Suprapubic skin (tissue), 4 donors: ENCODE measurements at regions not wholly inside any gene's neighbourhood (a gene's known extent, or its start where the extent isn't known, plus 50 kb on each side); places are given as distances from the start of the nearest gene placed in this dataset.

Source experiments
- DNase-seq, 2 donors: peaks; one replicate each; pipeline ENCODE4 v3.0.0-alpha.2; 2019; ENCODE audit warnings: low spot score in 2 of 2
- H3K27ac ChIP-seq: fragments of 200-600 bp; sonication (generic); one replicate; pipeline ENCODE4 v1.5.1; 2019
- H3K27me3 ChIP-seq: fragments of 200-600 bp; sonication (generic); one replicate; pipeline ENCODE4 v1.5.1; 2019
- H3K36me3 ChIP-seq: fragments of 200-600 bp; sonication (generic); one replicate; pipeline ENCODE4 v1.5.1; 2019
- H3K4me1 ChIP-seq: fragments of 200-600 bp; sonication (generic); one replicate; pipeline ENCODE4 v1.5.1; 2019
- H3K4me3 ChIP-seq: fragments of 200-600 bp; sonication (generic); one replicate; pipeline ENCODE4 v1.5.1; 2019; ENCODE audit warnings: mild to moderate bottlenecking
- H3K9me3 ChIP-seq: fragments of 200-600 bp; sonication (generic); one replicate; pipeline ENCODE4 v1.5.1; 2019
- EP300 ChIP-seq: sonication (generic); formaldehyde crosslinking; IDR thresholded peaks from one replicate; pipeline ENCODE4 v1.6.1; 2017; ENCODE audit warnings: antibody characterized with exemption
- POLR2A ChIP-seq, 2 donors: fragments of 450-650 bp; IDR thresholded peaks; one replicate each; pipeline ENCODE4 v1.6.1; 2017; ENCODE audit warnings: antibody characterized with exemption in 2 of 2, mild to moderate bottlenecking in 2 of 2, moderate library complexity in 2 of 2
- POLR2AphosphoS5 ChIP-seq, 3 donors: sonication (generic); formaldehyde crosslinking; IDR thresholded peaks; one replicate each; pipeline ENCODE4 v1.6.1; 2017; ENCODE audit warnings: antibody characterized with exemption in 3 of 3
- WGBS: methylation state at CpG from one replicate; pipeline ENCODE4 v1.1.5; 2018; 5-methylcytosine and 5-hydroxymethylcytosine counted together
- TF ChIP-seq, protein P1 (sequence below), 2 donors: fragments of 200-600 bp in 1 of 2; fragments of 450-650 bp in 1 of 2; sonication (generic) in 1 of 2; IDR thresholded peaks; one replicate each; pipeline ENCODE4 v1.5.1; 2016 to 2019; ENCODE audit warnings: antibody characterized with exemption in 2 of 2, mild to moderate bottlenecking in 1 of 2, moderate library complexity in 1 of 2

DNA sequence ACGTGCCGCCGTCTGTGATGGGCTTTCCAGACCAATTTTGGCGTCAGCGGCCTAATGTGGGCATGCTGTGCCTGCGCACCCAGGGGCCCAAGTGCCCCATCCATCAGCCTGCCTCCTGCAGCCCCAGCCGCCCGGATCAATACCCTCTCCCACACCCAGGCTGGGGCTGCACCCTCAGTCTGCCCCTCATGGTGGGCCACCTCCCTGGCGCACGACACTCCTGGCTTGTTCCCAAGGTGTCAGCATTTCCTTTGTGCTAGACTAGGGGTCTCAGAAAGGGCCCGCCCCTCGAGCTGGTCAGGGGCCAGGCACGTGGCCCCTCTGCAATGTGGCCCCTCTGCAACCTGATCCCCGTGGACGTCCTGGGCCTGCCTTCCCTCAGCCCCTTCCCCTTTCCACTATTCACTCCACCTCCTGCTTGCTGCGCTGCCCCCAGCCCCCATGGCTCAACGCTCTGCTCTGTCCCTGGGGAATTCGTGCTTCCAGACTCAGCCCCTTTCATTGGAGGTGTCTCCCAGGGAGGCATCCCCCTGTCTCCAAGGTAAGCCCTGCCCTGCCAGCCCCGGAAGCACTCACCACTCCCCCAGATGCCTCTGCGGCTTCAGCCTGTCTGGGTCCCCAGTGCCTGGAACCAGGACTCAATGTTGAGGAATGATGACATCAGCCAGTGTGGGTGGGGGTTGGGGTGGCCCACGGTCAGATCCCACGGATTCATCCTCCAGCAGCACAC, 130.8 kb downstream of the HMX1 start:
- H3K9me3 ChIP-seq: no peaks in the 10 kb centered on the region
- WGBS: 67% methylated on average over 18 of the region's 22 CpGs
- H3K36me3 ChIP-seq: no peaks in the 10 kb centered on the region
- TF ChIP-seq, protein P1, sequence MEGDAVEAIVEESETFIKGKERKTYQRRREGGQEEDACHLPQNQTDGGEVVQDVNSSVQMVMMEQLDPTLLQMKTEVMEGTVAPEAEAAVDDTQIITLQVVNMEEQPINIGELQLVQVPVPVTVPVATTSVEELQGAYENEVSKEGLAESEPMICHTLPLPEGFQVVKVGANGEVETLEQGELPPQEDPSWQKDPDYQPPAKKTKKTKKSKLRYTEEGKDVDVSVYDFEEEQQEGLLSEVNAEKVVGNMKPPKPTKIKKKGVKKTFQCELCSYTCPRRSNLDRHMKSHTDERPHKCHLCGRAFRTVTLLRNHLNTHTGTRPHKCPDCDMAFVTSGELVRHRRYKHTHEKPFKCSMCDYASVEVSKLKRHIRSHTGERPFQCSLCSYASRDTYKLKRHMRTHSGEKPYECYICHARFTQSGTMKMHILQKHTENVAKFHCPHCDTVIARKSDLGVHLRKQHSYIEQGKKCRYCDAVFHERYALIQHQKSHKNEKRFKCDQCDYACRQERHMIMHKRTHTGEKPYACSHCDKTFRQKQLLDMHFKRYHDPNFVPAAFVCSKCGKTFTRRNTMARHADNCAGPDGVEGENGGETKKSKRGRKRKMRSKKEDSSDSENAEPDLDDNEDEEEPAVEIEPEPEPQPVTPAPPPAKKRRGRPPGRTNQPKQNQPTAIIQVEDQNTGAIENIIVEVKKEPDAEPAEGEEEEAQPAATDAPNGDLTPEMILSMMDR (IDR thresholded peaks at IDR 0.05): no peak
- TF ChIP-seq POLR2A (IDR thresholded peaks at IDR 0.05) (no peak), EP300 (no peak), POLR2AphosphoS5 (IDR thresholded peaks at IDR 0.05) (no peak)
- H3K27ac ChIP-seq: no peak overlapping the region
- H3K4me1 ChIP-seq: no peaks in the 10 kb centered on the region
- peak in 1 of 2 donors; percentile 73 for DNase-seq
- H3K27me3 ChIP-seq: peaks cover 18% of the 10 kb centered on the region
- H3K4me3 ChIP-seq: no peak overlapping the region

DNA sequence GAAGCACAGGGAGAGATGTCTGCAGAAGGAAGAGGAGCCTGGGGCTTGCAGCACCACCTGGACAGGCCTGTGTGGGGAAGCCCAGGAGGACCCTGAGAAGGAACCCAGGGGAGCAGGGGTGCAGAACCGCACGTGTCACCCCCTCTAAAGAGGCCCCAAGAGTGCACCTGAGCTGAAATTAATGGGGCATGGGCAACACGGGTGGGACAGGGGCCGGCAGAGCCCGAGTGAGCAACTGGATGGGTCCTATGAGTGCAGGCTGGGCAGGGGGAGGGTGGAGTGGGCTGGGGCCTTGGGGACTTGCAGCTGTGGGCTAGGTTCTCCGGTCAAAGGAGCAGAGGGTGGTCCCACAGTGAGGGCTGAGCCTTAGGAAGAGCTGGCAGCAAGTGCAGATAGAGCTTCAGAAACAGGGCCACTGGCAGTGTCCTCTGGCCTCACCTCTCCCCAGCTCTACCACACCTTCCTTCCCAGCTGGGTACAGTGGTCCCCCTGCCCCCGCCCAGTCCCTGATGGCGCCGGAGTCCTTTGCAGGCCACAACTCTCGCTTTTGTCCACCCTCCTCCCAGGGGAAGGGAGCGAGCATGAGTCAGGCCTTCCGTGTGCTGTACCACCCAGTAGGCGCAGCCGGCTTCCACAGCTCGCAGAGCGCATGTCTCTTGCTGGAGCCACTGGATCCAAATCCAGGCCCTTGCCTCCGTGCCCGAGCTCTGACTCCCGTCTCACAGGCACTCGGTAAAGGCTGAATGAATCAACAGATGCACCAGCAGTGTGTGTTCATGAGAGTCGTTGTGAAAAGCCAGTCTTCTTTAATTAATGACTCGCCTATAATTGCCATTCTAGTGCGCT, 131.6 kb downstream of the HMX1 start:
- H3K36me3 ChIP-seq: no peaks in the 10 kb centered on the region
- peaks cover 16% of the 10 kb centered on the region for H3K27me3 ChIP-seq
- peak in 1 of 2 donors; percentile 58 for DNase-seq
- TF ChIP-seq EP300 (no peak), POLR2A (IDR thresholded peaks at IDR 0.05) (no peak)
- TF ChIP-seq, protein P1 (IDR thresholded peaks at IDR 0.05): no peak
- 72% methylated on average over 22 of the region's 23 CpGs for WGBS
- H3K4me1 ChIP-seq: no peaks in the 10 kb centered on the region
- no peak overlapping the region for H3K4me3 ChIP-seq
- no peaks in the 10 kb centered on the region for H3K9me3 ChIP-seq
- H3K27ac ChIP-seq: no peak overlapping the region

DNA sequence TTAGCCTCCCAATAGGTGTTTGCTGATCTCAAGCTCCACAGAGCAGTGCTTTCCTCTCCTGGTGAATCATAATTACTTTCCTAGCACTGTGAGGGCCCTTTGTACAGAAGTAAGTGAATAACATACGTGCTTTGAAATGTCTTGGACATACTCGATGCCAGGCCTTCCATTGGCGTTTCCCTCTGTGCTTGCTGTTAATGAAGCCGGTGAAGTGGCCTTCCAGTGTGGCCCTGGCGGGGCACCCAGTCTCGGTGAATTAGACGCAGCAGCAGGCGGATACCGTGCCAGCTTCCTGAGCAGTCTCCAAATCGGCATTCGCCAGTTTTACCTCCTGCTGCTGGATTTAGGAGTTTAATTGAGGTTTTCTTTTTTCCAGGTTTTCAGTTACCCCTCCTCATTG, 132.3 kb downstream of the HMX1 start:
- peaks cover 9% of the 10 kb centered on the region for H3K27me3 ChIP-seq
- peaks cover 7% of the 10 kb centered on the region for H3K9me3 ChIP-seq
- H3K4me1 ChIP-seq: no peaks in the 10 kb centered on the region
- no peaks in the 10 kb centered on the region for H3K36me3 ChIP-seq
- DNase-seq: peak in 1 of 2 donors; percentile 69
- no peak for TF ChIP-seq EP300
- TF ChIP-seq, protein P1 (IDR thresholded peaks at IDR 0.05): no peak
- TF ChIP-seq POLR2A (IDR thresholded peaks at IDR 0.05): no peak
- H3K4me3 ChIP-seq: no peak overlapping the region
- 89% methylated on average over 11 of the region's 11 CpGs for WGBS
- H3K27ac ChIP-seq: no peak overlapping the region

DNA sequence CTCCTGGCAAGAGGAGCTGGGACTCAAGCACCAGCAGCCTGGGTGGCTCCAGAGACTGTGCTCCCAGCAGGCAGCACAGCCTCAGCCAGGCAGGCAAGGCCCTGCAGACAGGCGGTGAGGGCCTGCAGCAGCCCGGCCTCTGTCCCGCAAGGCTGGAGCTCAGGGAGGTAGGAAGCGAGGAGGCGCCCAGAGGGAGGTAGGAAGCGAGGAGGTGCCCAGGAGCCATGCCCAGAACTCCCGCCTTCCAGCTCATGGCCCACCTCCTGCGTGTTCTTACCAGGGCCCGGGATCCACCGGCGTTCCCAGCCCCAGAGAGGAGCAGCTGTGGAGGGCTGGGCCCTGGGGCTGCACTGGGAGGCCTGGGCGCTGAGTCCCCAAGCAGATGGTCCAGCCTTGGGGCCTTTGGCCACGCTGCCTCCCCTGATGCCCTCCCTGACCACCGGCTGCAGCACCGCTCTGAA, 133.1 kb downstream of the HMX1 start:
- Histone ChIP-seq H3K4me1 (no peaks in the 10 kb centered on the region), H3K27ac (no peak overlapping the region), H3K4me3 (no peak overlapping the region), H3K36me3 (no peaks in the 10 kb centered on the region), H3K27me3 (peaks cover 8% of the 10 kb centered on the region), H3K9me3 (peaks cover 11% of the 10 kb centered on the region)
- no peak for DNase-seq
- 78% methylated on average over 11 of the region's 15 CpGs for WGBS
- TF ChIP-seq, protein P1 (IDR thresholded peaks at IDR 0.05): no peak
- no peak for TF ChIP-seq POLR2A (IDR thresholded peaks at IDR 0.05)
- TF ChIP-seq EP300: no peak
- TF ChIP-seq POLR2AphosphoS5 (IDR thresholded peaks at IDR 0.05): no peak
